ENCODE measurements at regions not wholly inside any gene's neighbourhood (a gene's known extent, or its start where the extent isn't known, plus 50 kb on each side); places are given as distances from the start of the nearest gene placed in this dataset.

GRCh38 chr18:55119016-55119415, 159.8 kb upstream of the CCDC68 start:
- no peak for DNase-seq

GRCh38 chr18:55116863-55117262, 157.6 kb upstream of the CCDC68 start:
- DNase-seq: no peak

GRCh38 chr18:55115606-55116005, 156.3 kb upstream of the CCDC68 start:
- DNase-seq: no peak

DNA sequence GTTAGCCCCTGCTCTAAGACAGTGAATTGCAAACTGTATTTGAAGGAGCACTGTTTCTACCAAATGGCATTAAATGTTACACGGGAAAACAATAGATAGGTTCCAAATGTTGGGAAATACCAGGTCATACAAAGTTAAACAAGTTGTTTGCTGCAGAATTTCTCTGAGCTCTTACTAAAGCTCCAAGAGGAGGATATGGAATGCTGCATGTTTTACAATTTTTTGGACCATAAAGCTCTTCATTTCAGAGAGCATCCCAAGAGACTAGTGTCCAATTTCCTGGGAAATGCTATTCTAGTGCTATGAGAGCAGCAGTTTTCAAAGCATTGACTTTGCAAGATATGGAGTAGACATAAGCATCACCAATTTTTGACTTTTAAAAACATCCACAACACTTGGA, 155.6 kb upstream of the CCDC68 start:
- no peak for DNase-seq

- no peak for DNase-seq
Measured at GRCh38 chr18:55113800-55114199, 154.5 kb upstream of the CCDC68 start.

DNA sequence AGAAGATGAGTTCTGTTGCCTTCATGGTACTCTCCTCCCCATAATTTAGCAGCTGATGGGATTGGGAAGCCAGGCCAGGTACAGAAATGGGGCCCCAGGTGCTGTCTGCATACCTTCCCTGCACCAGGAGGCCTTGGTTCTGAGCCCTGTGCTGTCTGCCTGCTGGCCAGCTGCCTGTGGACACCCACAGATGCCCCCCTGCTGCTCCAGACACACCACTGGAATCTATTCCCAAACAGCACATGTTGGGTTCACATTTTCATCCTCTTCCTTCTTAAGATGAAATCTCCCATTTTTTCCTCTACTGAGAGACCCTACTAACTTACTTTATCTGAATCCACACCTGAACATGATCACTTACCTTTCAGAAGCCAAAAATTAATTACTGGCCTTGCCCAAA, 152.0 kb upstream of the CCDC68 start:
- no peak for DNase-seq

GRCh38 chr18:55110436-55110835, 151.2 kb upstream of the CCDC68 start:
- DNase-seq: no peak

DNA sequence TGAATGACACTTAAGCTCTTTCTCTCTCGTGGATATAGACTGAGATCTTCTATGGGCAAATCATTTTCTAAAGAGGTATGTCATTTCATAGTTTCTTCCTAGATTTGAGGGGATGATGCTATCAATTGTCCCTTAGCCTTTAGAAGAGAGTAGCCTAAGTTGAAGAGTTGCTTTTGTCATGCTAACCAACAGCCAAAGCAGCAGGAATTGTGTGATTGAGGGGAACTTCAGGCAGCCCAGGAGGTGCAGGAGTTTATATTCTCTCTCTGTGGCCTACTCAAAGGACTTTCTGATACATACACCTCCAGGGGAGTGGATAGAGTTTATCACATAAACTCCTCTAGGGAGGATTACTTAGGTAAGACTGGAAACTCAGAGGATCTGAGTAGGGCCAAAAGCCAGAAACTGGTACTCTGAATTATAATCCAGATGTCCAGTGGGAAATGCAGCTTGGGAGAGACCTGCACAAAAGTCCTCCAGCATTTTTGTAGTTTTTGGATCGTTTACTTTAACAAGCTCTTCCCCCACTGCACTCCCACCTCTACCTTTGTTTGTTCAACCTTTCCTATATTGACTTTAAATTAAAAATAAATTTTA, 150.7 kb upstream of the CCDC68 start:
- DNase-seq: no peak

DNA sequence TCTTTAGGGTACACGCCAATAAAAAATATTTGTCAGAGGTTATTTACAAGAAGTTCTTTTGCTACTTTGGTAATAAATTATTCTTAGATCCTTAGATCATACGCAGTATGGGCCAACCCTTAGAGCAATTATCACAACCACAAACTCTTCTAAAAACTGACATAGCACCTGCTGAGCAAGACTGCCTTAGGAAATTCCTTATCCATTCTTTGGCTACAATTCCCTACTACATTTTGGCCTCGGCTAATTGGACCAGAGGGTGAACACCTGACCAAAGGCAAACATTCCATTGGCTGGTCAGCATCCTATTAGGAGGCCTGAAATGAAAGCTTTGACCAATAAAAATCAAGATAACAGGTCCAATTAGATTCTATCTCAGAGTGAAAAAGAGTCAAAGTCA, 147.6 kb upstream of the CCDC68 start:
- DNase-seq: no peak

GRCh38 chr18:55106466-55106865, 147.2 kb upstream of the CCDC68 start:
- DNase-seq: no peak

- no peak for DNase-seq
Measured at GRCh38 chr18:55105873-55106272, 146.6 kb upstream of the CCDC68 start.

DNA sequence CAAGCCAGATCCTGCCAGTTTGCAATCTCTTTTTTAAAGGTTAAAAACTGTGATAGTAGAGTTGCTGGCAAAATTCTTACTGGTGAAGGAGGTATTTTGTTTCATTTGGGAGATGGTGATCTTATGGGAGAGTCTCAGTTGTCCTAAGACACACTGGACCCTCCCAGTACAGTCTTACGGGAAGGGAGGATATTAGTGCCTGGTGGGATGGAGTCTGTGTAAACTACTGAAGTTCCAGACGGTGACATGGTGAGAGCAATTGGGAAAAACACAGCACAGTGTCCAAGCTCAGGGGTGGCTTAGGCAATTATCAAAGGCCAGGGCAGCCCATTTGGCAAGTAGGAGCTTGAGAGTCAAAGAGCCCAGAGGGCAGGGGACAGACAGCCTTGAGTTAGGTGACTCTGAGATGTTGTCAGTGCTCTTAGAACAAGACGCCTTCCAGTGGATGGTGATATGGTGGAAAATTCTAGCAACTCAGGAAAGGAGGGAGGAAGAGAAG, 143.7 kb upstream of the CCDC68 start:
- DNase-seq: no peak

DNA sequence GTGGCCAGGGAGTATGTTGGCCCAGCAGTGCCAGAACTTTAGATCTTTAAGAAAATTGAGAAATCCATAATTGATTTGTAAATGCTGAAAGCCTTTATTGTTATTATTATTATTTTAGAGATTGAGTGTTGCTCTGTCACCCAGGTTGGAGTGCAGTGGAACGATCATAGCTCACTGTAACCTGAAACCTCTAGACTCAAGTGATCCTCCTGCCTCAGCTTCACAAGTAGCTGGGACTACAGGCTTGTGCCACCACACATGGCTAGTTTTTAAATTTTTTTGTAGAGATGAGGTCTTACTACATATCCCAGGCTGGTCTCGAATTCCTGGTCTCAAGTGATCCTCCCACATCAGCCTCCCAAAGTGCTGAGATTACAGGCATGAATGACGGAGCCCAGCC, 143.2 kb upstream of the CCDC68 start:
- no peak for DNase-seq

- no peak for DNase-seq
Measured at GRCh38 chr18:55101458-55101824, 142.2 kb upstream of the CCDC68 start.

DNA sequence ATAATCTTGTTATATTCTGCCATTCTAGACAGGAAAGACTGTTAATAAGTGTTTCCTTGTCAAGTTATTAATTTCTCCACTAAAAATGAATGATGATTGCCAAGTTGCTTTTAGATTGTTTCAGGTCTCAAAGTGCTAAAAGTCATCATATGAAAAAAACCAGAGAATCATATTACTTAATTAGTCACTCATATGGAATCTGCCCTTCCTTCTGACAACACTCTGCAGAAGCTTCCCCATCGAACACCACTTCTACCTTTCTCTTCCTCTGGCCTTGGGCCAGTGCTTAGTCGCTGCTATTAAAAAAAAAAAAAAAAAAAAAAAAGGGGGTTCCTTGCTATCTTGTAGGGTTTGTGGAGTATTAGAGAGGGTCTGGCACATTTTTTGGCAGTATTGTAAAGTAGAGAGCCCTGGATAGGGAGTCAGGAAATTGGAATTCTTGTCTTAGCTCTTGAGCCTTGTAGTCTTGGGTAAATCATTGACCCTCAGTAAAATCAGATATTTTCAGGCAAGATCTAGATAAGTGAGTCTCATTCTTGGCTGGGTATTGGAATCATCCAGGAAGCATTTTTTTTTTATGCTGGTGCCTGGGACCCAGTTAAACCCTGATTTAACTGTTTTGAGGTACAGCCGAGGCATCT, 141.7 kb upstream of the CCDC68 start:
- DNase-seq: no peak

- DNase-seq: no peak
Measured at GRCh38 chr18:55097456-55098170, 138.4 kb upstream of the CCDC68 start.

DNA sequence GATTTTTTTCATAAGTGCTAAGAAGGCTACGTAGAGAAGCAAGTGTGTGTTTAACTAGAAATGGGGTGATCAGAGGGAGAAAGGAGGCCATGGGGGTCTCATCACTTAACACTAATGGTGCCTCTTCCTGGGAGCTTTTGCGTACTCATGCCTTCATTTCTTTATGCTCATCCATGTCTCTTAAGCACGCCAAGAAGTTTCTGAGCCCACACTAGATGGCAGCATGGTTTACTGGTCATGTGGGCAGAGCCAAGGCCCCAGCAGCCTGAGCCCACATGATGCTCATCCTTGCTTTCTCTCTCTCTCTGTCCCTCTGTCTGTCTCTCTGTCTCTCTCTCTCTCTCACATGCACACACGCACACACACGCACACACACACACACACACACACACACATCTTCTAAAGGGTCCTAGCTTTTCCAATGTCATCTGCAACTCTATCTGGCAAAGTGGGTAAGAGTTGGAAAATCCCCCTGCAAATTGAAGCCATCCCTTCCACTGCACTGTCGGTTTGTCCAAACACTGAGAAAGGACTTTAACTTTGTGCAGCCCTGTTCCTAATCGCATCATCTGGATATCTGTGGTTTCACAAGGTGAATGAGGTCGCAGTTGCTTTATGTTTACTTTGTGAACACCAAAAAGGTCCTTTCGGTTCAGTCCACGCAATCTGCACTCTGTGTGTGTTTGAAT, 137.1 kb upstream of the CCDC68 start:
- peak in 1 of 2 donors; percentile 5 for DNase-seq

- DNase-seq: no peak
Measured at GRCh38 chr18:55095584-55095983, 136.3 kb upstream of the CCDC68 start.

DNA sequence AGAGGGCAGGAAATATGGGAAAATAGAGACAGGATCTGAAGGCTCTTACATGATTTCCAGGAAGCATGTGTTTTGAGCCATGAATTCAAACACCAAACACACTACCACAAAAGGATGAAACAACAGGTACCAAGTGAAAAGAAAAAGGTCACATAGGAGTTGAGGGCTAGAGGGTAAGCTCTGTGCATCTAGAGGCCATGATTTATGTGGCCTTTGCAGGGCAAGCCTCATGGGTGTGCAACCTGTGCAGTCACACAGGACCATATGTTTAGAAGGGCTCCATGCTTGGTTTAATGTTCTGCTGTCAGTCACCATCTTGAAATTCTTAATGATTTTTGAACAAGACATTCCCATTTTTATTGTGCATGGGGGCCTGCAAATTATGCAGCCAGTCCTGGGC, 134.5 kb upstream of the CCDC68 start:
- DNase-seq: no peak

DNA sequence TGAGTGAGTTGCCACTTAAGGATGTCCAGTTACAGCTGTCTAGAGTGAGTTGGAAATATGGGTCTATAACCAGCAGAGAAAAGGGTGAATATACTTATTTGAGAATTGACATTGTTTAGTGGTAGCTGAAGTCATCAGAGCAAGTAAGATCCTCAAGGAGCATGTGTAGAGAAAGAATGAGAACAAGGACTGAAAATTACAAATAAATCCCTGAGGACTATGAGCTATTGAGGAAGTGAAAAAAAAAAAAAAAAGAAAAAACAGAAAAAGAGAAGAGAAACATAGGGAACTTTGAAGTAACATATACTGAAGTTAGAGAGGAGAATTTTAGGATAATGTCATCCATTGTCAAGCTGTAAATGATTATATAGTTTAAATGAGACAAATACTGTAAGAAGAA, 134.0 kb upstream of the CCDC68 start:
- DNase-seq: no peak

- no peak for DNase-seq
Measured at GRCh38 chr18:55092166-55092565, 132.9 kb upstream of the CCDC68 start.

GRCh38 chr18:55090564-55091188, 131.4 kb upstream of the CCDC68 start:
- DNase-seq: no peak

GRCh38 chr18:55089610-55090009, 130.3 kb upstream of the CCDC68 start:
- no peak for DNase-seq

Data from bone marrow (tissue), 2 donors.